Stimulated activated CD4-positive, alpha-beta T cell treated with anti-CD3 and anti-CD28 coated beads, Interleukin-15, amount 100 ng/mL, for 48 hours (primary cell): ENCODE measurements at regions not wholly inside any gene's neighbourhood (a gene's known extent, or its start where the extent isn't known, plus 50 kb on each side); places are given as distances from the start of the nearest gene placed in this dataset.

Experiments used
- DNase-seq, 2 donors: peaks; one replicate each; pipeline ENCODE4 v3.0.0-alpha.2; 2020; ENCODE audit warnings: low read depth in 2 of 2

- no peak for DNase-seq
These were observed 1508.1 kb downstream of the TECRL start for GRCh38 chr4:62901101-62901500.

DNA sequence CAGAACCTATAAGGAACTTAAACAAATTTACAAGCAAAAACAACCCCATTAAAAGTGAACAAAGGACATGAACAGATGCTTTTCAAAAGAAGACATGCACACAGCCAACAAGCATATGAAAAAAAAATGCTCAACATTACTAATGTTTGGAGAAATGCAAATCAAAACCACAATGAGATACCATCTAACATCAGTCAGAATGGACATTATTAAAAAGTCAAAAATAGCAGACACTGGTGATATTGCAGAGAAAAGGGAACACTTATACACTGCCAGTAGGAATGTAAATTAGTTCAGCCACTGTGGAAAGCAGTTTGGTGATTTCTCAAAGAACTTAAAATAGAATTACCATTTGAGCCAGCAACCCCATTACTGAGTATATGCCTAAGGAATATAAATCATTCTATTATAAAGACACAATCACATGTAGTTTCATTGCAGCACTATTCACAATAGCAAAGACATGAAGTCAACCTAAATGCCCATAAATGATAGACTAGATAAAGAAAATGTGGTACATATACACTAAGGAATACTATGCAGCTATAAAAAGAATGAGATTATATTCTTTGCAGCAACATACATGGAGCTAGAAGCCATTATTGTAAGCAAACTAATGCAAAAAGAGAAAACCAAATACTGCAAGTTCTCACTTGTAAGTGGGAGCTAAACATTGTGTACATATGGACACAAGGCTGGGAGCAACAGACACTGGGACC lies 1509.4 kb downstream of the TECRL start:
- DNase-seq = no peak

DNA sequence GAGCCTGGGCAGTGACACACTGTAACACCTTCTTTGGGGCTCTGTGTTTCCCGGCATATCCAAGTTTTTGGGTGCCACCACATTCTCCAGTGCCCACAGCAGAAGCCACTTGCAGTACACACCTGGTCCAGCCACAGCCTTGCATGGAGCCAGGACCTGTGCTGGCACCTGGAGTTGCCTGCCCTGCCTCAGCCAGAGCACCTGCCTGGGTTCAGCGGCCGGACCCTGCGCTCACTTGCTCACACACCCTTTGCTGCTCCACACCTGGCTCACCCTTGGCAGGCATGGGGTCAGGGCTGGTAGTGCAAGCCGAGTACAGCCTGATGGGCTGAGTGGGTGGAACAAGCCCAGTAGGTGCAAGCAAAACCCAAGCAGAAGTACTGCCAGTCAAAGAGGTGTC lies 1511.1 kb downstream of the TECRL start:
- DNase-seq = no peak

DNA sequence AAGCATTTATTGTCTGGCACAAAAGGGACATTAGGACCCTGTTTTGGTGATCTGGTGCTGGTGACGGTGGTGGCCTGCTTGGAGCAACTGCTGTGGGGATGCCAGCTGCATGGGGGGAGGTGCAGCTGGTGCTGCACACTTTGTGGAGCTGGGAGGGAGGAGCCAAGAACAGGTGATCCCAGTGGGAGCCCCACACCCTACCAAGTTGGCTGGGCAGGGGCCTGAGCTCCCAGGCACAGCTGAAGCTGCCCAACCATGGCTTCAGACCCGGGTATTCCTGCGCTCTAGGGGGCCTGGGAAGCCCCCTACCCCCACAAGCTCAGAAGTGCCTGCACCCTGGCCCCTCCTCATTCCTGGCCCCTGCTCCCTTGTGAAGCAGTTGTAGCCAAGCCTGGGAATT lies 1512.5 kb downstream of the TECRL start:
- no peak for DNase-seq

GRCh38 chr4:62881901-62882300 lies 1527.3 kb downstream of the TECRL start:
- DNase-seq = no peak

DNA sequence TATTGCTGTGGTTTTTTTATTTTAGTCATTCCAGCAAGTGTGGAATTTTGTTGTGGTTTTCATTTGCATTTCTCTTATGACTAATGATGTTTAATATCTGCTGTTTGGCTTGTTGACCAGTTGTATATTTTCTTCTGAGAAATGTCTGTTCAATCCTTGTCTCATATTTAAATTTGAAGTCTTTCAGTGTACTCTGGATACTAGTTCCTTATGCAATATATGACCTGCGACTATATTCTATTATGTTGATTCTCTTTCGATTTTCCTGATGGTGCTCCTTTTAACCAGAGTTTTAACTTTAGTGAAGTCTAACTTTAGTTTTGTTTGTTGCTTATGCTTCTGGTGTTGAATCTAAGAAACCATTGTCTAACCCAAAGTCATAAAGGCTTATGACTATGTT lies 1528.0 kb downstream of the TECRL start:
- no peak for DNase-seq

DNA sequence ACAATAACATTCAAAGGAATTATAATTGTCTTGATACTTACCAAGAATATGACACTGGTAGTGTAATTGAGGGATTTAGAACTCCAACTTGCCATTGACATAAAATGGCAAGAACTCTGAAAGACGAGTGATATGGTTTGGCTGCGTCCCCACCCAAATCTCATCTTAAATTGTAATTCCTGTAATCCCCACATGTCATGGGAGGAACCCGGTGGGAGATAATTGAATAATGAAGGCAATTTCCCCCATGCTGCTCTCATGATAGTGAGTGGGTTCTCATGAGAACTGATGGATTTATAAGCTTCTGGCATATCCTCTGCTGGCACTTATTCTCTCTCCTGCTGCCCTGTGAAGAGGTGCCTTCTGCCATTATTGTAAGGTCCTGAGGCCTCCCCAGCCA lies 1536.4 kb downstream of the TECRL start:
- no peak for DNase-seq

DNA sequence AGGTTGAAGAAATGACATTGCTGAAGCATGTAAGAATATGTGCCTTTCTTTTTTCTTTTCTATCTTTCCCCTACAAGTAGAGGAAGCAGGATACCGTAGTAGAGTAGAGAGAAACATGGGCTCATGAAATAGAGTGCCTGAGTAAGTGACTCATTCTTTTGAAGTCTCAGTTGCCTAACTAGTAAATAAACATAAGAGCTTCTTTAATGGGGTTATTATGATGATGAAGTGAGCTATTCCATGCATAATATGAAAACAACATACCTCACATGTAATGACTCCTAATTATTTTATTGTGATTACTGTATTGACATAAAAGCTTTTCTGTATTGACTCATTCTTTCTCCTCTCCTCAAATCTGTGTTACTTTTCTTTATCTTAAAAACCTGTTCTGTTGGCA lies 1538.2 kb downstream of the TECRL start:
- DNase-seq = no peak

DNA sequence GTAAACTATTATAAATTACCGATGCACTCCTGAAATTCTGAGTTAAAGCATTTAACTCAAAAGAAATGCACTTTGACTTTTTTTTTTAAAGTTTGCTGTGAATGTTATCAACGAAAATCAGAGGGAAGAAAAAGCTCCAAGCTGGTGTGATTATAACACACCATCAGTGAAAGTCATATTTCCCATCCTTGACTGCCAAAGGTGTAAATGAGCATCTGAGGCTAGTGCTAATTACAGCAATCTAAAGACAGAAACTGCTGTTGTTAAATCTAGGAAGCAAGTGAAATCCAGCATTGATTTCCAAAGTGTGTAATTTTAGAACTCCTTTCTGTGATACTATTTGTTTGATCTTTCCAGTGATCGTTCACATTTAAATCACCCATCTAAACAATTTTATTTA lies 1538.8 kb downstream of the TECRL start:
- no peak for DNase-seq

DNA sequence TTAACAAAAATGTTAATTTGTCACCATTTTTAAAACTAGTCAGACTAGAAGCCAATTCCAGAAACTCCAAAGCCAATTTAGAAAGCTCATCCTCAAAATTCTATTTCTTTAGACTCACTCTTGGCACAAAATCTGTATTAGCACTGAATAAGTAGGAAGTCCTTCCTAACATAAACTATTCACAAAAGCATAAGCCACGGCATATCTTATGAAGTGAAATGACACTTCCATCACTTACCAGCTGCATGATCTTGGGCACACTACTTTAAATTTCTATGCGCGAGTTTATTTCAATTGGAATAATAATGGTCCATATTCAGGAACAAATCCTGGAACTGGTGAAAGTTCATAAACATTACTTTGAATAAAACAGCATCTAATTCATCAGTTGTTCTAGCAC lies 1544.0 kb downstream of the TECRL start:
- DNase-seq = no peak

DNA sequence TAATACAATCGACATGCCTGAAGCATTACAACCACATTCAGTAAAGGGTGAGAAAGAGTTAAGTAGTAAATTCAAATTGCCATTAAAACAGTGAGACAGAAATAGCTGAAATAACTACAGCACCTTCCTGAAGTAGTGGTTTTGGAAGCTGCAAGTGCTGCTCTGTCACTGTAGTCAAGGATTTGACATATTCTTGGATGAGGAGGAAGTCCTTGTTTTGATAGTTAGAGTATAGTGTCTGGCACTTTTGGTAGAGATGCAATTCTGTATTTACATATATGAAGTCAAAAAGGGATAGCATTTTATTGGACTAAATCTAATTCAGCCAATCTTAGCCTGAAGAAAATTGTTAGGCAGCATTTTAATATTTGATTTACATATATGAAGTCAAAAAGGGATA lies 1559.6 kb downstream of the TECRL start:
- DNase-seq = no peak

- DNase-seq = no peak
These were observed 1573.6 kb downstream of the TECRL start for GRCh38 chr4:62835631-62836030.

DNA sequence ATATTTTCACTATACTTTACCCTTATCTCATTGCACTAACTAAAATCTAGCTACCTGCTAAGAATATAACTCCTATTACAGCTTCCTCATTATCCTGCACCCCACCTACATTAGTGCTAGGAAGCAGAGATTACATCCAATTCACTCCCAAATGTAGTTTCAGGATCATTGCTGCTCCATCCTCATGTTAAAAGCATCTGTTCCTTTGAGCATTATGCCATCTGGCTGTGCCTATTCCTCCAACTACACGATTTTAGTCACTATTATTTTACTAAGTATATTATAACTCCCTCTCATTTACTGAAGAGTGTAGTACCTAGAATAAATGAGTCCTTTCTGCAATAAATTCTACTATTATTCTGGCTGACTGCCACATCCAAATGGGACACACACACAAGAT lies 1586.9 kb downstream of the TECRL start:
- DNase-seq = no peak

DNA sequence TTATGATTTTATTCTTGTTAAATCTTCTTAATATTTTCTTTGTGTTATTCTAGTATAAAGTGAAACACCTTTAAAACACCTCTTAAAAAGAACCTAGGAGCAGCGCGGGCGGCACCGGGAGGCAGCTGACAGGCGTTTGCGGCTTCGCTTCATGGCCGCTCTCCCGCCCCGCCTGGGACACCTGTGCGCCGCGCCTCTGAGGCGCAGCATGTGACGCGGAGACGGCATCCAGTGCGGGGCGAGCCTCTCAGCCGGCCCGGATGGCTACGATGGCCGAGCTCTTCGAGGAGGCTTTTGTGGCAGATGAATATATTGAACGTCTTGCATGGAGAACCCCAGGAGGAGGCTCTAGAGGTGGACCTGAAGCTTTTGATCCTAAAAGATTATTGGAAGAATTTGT lies 1592.7 kb downstream of the TECRL start:
- DNase-seq = no peak

GRCh38 chr4:62814510-62815047 lies 1594.7 kb downstream of the TECRL start:
- DNase-seq = no peak

- no peak for DNase-seq
These were observed 1602.4 kb downstream of the TECRL start for GRCh38 chr4:62806816-62807215.

DNA sequence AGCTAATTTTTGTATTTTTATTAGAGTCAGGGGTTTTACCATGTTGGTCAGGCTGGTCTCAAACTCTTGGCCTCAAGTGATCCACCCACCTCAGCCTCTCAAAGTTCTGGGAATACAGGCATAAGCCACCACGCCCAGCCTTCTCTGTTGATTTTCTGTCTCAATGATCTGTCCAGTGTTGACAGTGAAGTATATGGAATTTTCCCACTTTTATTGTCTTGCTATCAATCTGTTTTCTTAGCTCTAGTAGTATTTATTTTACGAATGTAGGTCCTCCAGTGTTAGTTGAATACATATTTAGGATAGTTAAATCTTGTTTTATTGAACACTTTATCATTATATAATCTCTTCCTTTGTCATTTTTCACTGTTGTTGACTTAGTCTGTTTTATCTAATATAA lies 1603.9 kb downstream of the ADGRL3 start:
- DNase-seq = no peak

- no peak for DNase-seq
These were observed 1597.1 kb downstream of the ADGRL3 start for GRCh38 chr4:62797221-62797620.

- DNase-seq = no peak
These were observed 1591.3 kb downstream of the ADGRL3 start for GRCh38 chr4:62791386-62791785.

GRCh38 chr4:62771983-62772557 lies 1571.9 kb downstream of the ADGRL3 start:
- DNase-seq = no peak

DNA sequence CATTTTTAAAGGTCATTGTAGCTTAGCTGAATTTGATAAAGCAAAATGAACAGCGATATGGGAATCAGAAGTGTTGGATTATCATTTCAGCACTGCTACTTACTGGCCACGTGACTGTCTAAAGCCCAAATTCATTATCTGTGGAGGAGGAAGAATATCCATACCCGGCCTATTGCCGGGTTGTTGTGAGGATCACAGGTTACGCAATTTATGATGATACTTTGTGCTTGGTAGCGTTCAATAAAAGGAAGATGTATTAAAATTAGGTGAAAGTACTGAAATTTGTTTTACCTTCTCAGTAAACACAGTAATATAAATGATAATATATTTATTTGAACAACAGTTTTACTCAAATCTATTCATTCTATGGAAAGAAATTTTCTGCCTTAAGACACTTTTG lies 1540.2 kb downstream of the ADGRL3 start:
- DNase-seq = no peak

DNA sequence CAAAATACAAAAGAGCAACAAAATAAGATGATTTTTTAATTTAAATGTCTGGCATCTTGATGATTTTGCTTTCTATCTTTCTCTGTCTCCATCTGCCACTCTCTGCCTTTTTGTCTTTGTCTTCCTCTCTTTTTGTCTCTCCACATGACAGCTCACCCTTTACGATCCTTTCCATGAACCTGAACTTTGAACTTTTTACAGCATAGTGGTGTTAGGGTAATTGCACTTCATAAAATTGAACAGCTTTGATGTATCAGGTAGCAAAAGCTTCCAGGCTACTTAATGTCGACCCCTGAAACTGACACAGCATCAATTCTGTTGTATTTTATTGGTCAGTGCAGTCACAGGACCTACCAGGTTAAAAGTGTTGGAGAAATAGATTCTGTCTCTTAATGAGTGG lies 1517.0 kb downstream of the ADGRL3 start:
- DNase-seq = no peak

DNA sequence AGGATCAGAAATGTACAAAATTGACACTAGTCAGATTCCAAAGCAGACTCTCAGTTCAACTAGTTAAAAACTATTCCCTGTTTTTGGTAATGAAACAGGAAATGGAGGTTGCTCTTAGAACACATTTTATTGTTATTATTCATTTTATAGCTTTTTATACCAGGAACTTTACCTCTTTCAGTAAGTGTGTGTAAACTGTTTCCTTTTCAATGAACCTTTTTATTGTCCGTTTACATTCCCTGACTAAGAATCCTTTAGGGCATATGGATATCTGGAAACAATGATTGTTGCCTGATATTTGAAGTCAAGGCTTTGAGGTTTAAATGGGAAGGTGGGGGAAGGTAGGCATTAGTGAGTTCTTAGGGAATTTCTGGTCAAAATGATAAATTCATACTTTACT lies 1511.4 kb downstream of the ADGRL3 start:
- DNase-seq = no peak
